ENCODE measurements at regions not wholly inside any gene's neighbourhood (a gene's known extent, or its start where the extent isn't known, plus 50 kb on each side); places are given as distances from the start of the nearest gene placed in this dataset.
"Not testable (repeated sequence)": the region's sequence is repeated elsewhere in the genome, so short reads cannot be mapped to it uniquely, and the experiment has no call there.

- no peak overlapping the region for H3K4me2 ChIP-seq (ENCODE audit: low read depth, low read length, poor library complexity, severe bottlenecking)
- no peaks in the 10 kb centered on the region for H3K79me2 ChIP-seq (ENCODE audit: insufficient read depth, low read length)
- H3K27me3 ChIP-seq (ENCODE audit: insufficient read depth, low read length, poor library complexity, severe bottlenecking): no peaks in the 10 kb centered on the region
- H4K20me1 ChIP-seq (ENCODE audit: insufficient read depth, low read length, poor library complexity, severe bottlenecking): no peaks in the 10 kb centered on the region
- H3K4me1 ChIP-seq (ENCODE audit: insufficient read depth, low read length, poor library complexity, severe bottlenecking): peaks cover 8% of the 10 kb centered on the region
- H3K4me3 ChIP-seq (ENCODE audit: low read length, poor library complexity, severe bottlenecking): no peak overlapping the region
- peaks cover 5% of the 10 kb centered on the region; the same call in 1 of the 2 replicates for H3K9me3 ChIP-seq (ENCODE audit: insufficient read depth, low read depth, low read length)
- TF ChIP-seq EZH2phosphoT487 (IDR thresholded peaks at IDR 0.05; ENCODE audit: borderline replicate concordance) (no peak), CTCF (conservative IDR thresholded peaks at IDR 0.05; ENCODE audit: low read length) (no peak)
- H3F3A ChIP-seq (ENCODE audit: low read depth): 0 out of 2 replicates have a peak, but pooled peaks cover 2% of the 10 kb centered on the region
- H3K36me3 ChIP-seq (ENCODE audit: insufficient read depth, low read length): no peaks in the 10 kb centered on the region
- no peaks in the 10 kb centered on the region for H3K9me2 ChIP-seq (replicated peaks; ENCODE audit: low read depth, low read length)
- H2AFZ ChIP-seq (ENCODE audit: low read length): no peak overlapping the region
- no peak overlapping the region for H3K9ac ChIP-seq (ENCODE audit: low read depth, low read length, poor library complexity, severe bottlenecking)
Measured at GRCh38 chr9:38172586-38172985, 103.6 kb upstream of the SHB start.

GRCh38 chr9:38171926-38172325 lies 102.9 kb upstream of the SHB start:
- H3K79me2 ChIP-seq (ENCODE audit: insufficient read depth, low read length): no peaks in the 10 kb centered on the region
- no peaks in the 10 kb centered on the region for H3K9me2 ChIP-seq (replicated peaks; ENCODE audit: low read depth, low read length)
- no peak overlapping the region for H3K4me3 ChIP-seq (ENCODE audit: low read length, poor library complexity, severe bottlenecking)
- H3F3A ChIP-seq (ENCODE audit: low read depth): no peaks in the 10 kb centered on the region
- no peaks in the 10 kb centered on the region for H4K20me1 ChIP-seq (ENCODE audit: insufficient read depth, low read length, poor library complexity, severe bottlenecking)
- peaks cover 5% of the 10 kb centered on the region; the same call in 1 of the 2 replicates for H3K9me3 ChIP-seq (ENCODE audit: insufficient read depth, low read depth, low read length)
- H2AFZ ChIP-seq (ENCODE audit: low read length): no peak overlapping the region
- no peak overlapping the region for H3K4me2 ChIP-seq (ENCODE audit: low read depth, low read length, poor library complexity, severe bottlenecking)
- TF ChIP-seq EZH2phosphoT487 (IDR thresholded peaks at IDR 0.05; ENCODE audit: borderline replicate concordance) (no peak), CTCF (conservative IDR thresholded peaks at IDR 0.05; ENCODE audit: low read length) (no peak)
- H3K4me1 ChIP-seq (ENCODE audit: insufficient read depth, low read length, poor library complexity, severe bottlenecking): peaks cover 5% of the 10 kb centered on the region
- no peaks in the 10 kb centered on the region for H3K36me3 ChIP-seq (ENCODE audit: insufficient read depth, low read length)
- no peaks in the 10 kb centered on the region for H3K27me3 ChIP-seq (ENCODE audit: insufficient read depth, low read length, poor library complexity, severe bottlenecking)
- H3K9ac ChIP-seq (ENCODE audit: low read depth, low read length, poor library complexity, severe bottlenecking): no peak overlapping the region

GRCh38 chr9:38171538-38171884 lies 102.5 kb upstream of the SHB start:
- Histone ChIP-seq H3K4me1 (ENCODE audit: insufficient read depth, low read length, poor library complexity, severe bottlenecking) (peaks cover 2% of the 10 kb centered on the region), H3K9ac (ENCODE audit: low read depth, low read length, poor library complexity, severe bottlenecking) (no peak overlapping the region), H3K9me2 (replicated peaks; ENCODE audit: low read depth, low read length) (no peaks in the 10 kb centered on the region), H3K36me3 (ENCODE audit: insufficient read depth, low read length) (no peaks in the 10 kb centered on the region), H3K4me3 (ENCODE audit: low read length, poor library complexity, severe bottlenecking) (no peak overlapping the region), H3K27me3 (ENCODE audit: insufficient read depth, low read length, poor library complexity, severe bottlenecking) (no peaks in the 10 kb centered on the region), H3K79me2 (ENCODE audit: insufficient read depth, low read length) (no peaks in the 10 kb centered on the region), H4K20me1 (ENCODE audit: insufficient read depth, low read length, poor library complexity, severe bottlenecking) (no peaks in the 10 kb centered on the region), H3F3A (ENCODE audit: low read depth) (no peaks in the 10 kb centered on the region), H3K9me3 (ENCODE audit: insufficient read depth, low read depth, low read length) (peaks cover 5% of the 10 kb centered on the region; the same call in 1 of the 2 replicates), H2AFZ (ENCODE audit: low read length) (no peak overlapping the region), H3K4me2 (ENCODE audit: low read depth, low read length, poor library complexity, severe bottlenecking) (no peak overlapping the region)
- TF ChIP-seq EZH2phosphoT487 (IDR thresholded peaks at IDR 0.05; ENCODE audit: borderline replicate concordance) (no peak), CTCF (conservative IDR thresholded peaks at IDR 0.05; ENCODE audit: low read length) (no peak)

GRCh38 chr9:38170763-38171537 lies 101.9 kb upstream of the SHB start:
- H3K36me3 ChIP-seq (ENCODE audit: insufficient read depth, low read length); H3F3A ChIP-seq (ENCODE audit: low read depth); H3K27me3 ChIP-seq (ENCODE audit: insufficient read depth, low read length, poor library complexity, severe bottlenecking); H3K4me2 ChIP-seq (ENCODE audit: low read depth, low read length, poor library complexity, severe bottlenecking); H3K9me2 ChIP-seq (replicated peaks; ENCODE audit: low read depth, low read length); H3K9me3 ChIP-seq (ENCODE audit: insufficient read depth, low read depth, low read length); H4K20me1 ChIP-seq (ENCODE audit: insufficient read depth, low read length, poor library complexity, severe bottlenecking); H3K4me1 ChIP-seq (ENCODE audit: insufficient read depth, low read length, poor library complexity, severe bottlenecking); H2AFZ ChIP-seq (ENCODE audit: low read length); H3K4me3 ChIP-seq (ENCODE audit: low read length, poor library complexity, severe bottlenecking); H3K9ac ChIP-seq (ENCODE audit: low read depth, low read length, poor library complexity, severe bottlenecking); H3K79me2 ChIP-seq (ENCODE audit: insufficient read depth, low read length): not testable (repeated sequence)

GRCh38 chr9:38170155-38170554 lies 101.1 kb upstream of the SHB start:
- not testable (repeated sequence) for H3F3A ChIP-seq (ENCODE audit: low read depth); H4K20me1 ChIP-seq (ENCODE audit: insufficient read depth, low read length, poor library complexity, severe bottlenecking); H3K9ac ChIP-seq (ENCODE audit: low read depth, low read length, poor library complexity, severe bottlenecking); H3K79me2 ChIP-seq (ENCODE audit: insufficient read depth, low read length); H2AFZ ChIP-seq (ENCODE audit: low read length); H3K4me3 ChIP-seq (ENCODE audit: low read length, poor library complexity, severe bottlenecking); H3K4me1 ChIP-seq (ENCODE audit: insufficient read depth, low read length, poor library complexity, severe bottlenecking); H3K27me3 ChIP-seq (ENCODE audit: insufficient read depth, low read length, poor library complexity, severe bottlenecking); H3K4me2 ChIP-seq (ENCODE audit: low read depth, low read length, poor library complexity, severe bottlenecking); H3K9me3 ChIP-seq (ENCODE audit: insufficient read depth, low read depth, low read length); H3K9me2 ChIP-seq (replicated peaks; ENCODE audit: low read depth, low read length); H3K36me3 ChIP-seq (ENCODE audit: insufficient read depth, low read length)

Measured in Loucy (cell line).